ENCODE measurements at regions not wholly inside any gene's neighbourhood (a gene's known extent, or its start where the extent isn't known, plus 50 kb on each side); places are given as distances from the start of the nearest gene placed in this dataset.

DNA sequence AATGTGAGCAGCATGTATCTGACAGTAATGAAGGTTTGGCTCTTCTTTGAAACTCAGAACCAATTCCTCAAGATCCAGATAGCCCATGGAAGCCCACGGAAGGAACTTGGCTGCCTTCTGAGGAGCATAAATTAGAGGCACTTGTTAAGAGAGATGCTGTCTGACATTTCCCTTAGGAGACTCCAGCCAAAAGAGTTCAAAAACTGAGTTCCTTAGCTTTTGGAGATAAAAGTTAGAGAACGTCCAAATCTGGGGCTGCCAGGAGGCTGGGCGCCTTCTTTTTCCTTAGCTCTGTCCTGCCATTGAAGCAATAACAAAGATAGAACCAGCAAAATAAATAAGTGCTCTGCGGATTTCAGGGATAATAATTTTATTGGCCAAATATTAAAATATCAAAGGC, 439.6 kb upstream of the USP24 start:
- ChIA-PET POLR2A (ENCODE audit: unreplicated experiment) (no interaction called here), CTCF (no interaction called here)
- Histone ChIP-seq H3F3A (ENCODE audit: insufficient read depth, low read depth) (no peaks in the 10 kb centered on the region), H3K9me3 (ENCODE audit: insufficient read depth, low read depth) (0 out of 2 replicates have a peak, but pooled peaks cover 6% of the 10 kb centered on the region), H3K27ac (no peak overlapping the region), H3K4me3 (no peak overlapping the region), H2AFZ (no peak overlapping the region), H3K79me2 (ENCODE audit: low read depth) (no peaks in the 10 kb centered on the region), H3K4me2 (no peak overlapping the region), H3K27me3 (ENCODE audit: insufficient read depth, low read depth) (no peaks in the 10 kb centered on the region), H3K36me3 (ENCODE audit: low read depth) (no peaks in the 10 kb centered on the region), H3K4me1 (replicated peaks; ENCODE audit: insufficient read depth) (no peaks in the 10 kb centered on the region), H3K9me2 (ENCODE audit: insufficient read depth) (no peaks in the 10 kb centered on the region), H4K20me1 (ENCODE audit: insufficient read depth) (no peaks in the 10 kb centered on the region)
- no peak for TF ChIP-seq EZH2 (IDR thresholded peaks at IDR 0.05; ENCODE audit: low read depth)
- TF ChIP-seq, protein P1, sequence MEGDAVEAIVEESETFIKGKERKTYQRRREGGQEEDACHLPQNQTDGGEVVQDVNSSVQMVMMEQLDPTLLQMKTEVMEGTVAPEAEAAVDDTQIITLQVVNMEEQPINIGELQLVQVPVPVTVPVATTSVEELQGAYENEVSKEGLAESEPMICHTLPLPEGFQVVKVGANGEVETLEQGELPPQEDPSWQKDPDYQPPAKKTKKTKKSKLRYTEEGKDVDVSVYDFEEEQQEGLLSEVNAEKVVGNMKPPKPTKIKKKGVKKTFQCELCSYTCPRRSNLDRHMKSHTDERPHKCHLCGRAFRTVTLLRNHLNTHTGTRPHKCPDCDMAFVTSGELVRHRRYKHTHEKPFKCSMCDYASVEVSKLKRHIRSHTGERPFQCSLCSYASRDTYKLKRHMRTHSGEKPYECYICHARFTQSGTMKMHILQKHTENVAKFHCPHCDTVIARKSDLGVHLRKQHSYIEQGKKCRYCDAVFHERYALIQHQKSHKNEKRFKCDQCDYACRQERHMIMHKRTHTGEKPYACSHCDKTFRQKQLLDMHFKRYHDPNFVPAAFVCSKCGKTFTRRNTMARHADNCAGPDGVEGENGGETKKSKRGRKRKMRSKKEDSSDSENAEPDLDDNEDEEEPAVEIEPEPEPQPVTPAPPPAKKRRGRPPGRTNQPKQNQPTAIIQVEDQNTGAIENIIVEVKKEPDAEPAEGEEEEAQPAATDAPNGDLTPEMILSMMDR (conservative IDR thresholded peaks at IDR 0.05), result no peak
- BruUV-seq (replicated peaks), result no TSS peak
- intact Hi-C loops (cut with micrococcal nuclease; ENCODE audit: unreplicated experiment), result no loop called here
- DNase-seq, result no peak

DNA sequence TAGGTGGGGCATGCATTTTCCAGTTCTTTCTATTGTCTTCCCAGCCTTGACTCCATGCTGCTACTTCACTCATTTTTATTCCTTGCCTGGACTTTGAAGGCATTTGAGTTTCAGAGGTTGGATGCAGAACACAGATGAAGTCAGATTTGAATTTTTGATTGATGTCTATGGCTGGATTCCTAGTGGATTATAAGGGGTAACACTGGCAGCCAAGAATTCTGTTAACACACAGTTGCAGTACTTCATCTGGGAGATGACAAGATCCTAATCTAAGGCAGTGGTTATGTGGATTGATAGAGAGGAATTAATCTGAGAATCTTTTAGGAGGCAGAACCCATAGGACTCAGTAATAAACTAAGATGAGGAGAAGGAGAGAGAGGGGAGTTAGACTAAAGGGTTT, 439.0 kb upstream of the USP24 start:
- Histone ChIP-seq H3K9me3 (ENCODE audit: insufficient read depth, low read depth) (0 out of 2 replicates have a peak, but pooled peaks cover 6% of the 10 kb centered on the region), H3K4me1 (replicated peaks; ENCODE audit: insufficient read depth) (no peaks in the 10 kb centered on the region), H2AFZ (no peak overlapping the region), H4K20me1 (ENCODE audit: insufficient read depth) (no peaks in the 10 kb centered on the region), H3K4me3 (no peak overlapping the region), H3F3A (ENCODE audit: insufficient read depth, low read depth) (no peaks in the 10 kb centered on the region), H3K27me3 (ENCODE audit: insufficient read depth, low read depth) (no peaks in the 10 kb centered on the region), H3K9me2 (ENCODE audit: insufficient read depth) (no peaks in the 10 kb centered on the region), H3K79me2 (ENCODE audit: low read depth) (no peaks in the 10 kb centered on the region), H3K36me3 (ENCODE audit: low read depth) (no peaks in the 10 kb centered on the region), H3K4me2 (no peak overlapping the region), H3K27ac (no peak overlapping the region)
- DNase-seq, result no peak
- intact Hi-C loops (cut with micrococcal nuclease; ENCODE audit: unreplicated experiment), result no loop called here
- TF ChIP-seq, protein P1 (conservative IDR thresholded peaks at IDR 0.05), result no peak
- TF ChIP-seq EZH2 (IDR thresholded peaks at IDR 0.05; ENCODE audit: low read depth), result no peak
- ChIA-PET POLR2A (ENCODE audit: unreplicated experiment) (no interaction called here), CTCF (no interaction called here)
- BruUV-seq (replicated peaks), result no TSS peak

DNA sequence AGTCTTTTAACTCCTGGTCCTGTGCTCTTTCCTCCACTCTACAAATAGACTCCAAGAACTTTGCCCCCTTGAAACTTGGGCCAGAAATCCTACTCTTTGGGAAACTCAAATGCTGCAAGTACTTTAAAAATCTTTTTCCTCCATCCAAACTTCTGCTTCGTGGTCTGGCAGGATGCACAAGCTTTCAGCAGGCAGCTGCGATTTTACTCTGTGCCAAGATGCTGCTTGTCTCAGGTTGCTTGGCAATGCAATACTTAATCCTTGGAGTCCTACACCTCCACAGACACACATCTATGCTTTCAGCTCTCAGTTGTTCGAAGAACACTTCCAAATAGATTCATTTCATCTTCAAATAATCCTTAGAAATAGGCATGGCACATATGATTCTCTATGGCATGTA, 435.3 kb upstream of the USP24 start:
- TF ChIP-seq, protein P1 (conservative IDR thresholded peaks at IDR 0.05), result no peak
- TF ChIP-seq EZH2 (IDR thresholded peaks at IDR 0.05; ENCODE audit: low read depth), result no peak
- Histone ChIP-seq H3K9me3 (ENCODE audit: insufficient read depth, low read depth) (0 out of 2 replicates have a peak, but pooled peaks cover 6% of the 10 kb centered on the region), H3K27me3 (ENCODE audit: insufficient read depth, low read depth) (no peaks in the 10 kb centered on the region), H3K9me2 (ENCODE audit: insufficient read depth) (no peaks in the 10 kb centered on the region), H4K20me1 (ENCODE audit: insufficient read depth) (no peaks in the 10 kb centered on the region), H3F3A (ENCODE audit: insufficient read depth, low read depth) (no peaks in the 10 kb centered on the region), H3K36me3 (ENCODE audit: low read depth) (no peaks in the 10 kb centered on the region), H3K79me2 (ENCODE audit: low read depth) (no peaks in the 10 kb centered on the region), H2AFZ (no peak overlapping the region), H3K4me2 (no peak overlapping the region), H3K27ac (no peak overlapping the region), H3K4me3 (no peak overlapping the region), H3K4me1 (replicated peaks; ENCODE audit: insufficient read depth) (no peaks in the 10 kb centered on the region)
- ChIA-PET CTCF (no interaction called here), POLR2A (ENCODE audit: unreplicated experiment) (no interaction called here)
- BruUV-seq (replicated peaks), result no TSS peak
- intact Hi-C loops (cut with micrococcal nuclease; ENCODE audit: unreplicated experiment), result no loop called here
- DNase-seq, result no peak
